GM23248 (cell line): ENCODE measurements at regions not wholly inside any gene's neighbourhood (a gene's known extent, or its start where the extent isn't known, plus 50 kb on each side); places are given as distances from the start of the nearest gene placed in this dataset.
"Not testable (repeated sequence)": the region's sequence is repeated elsewhere in the genome, so short reads cannot be mapped to it uniquely, and the experiment has no call there.

Experiments
- DNase-seq: peaks from one replicate; pipeline ENCODE4 v3.0.0-alpha.2; 2015
- H2AFZ ChIP-seq: fragments of 200-600 bp; sonication (generic); 2 replicates; pipeline ENCODE4 v1.6.1; 2016; ENCODE audit warnings: antibody characterized with exemption
- H3F3A ChIP-seq: fragments of 200-600 bp; sonication (generic); 2 replicates; pipeline ENCODE4 v1.6.1; 2016; ENCODE audit warnings: mild to moderate bottlenecking, antibody characterized with exemption, mixed run types; ENCODE audit not compliant: insufficient read depth
- H3K27ac ChIP-seq: fragments of 200-600 bp; sonication (generic); 2 replicates; pipeline ENCODE4 v1.5.1; 2016; ENCODE audit warnings: mild to moderate bottlenecking
- H3K27me3 ChIP-seq: fragments of 200-600 bp; sonication (generic); replicated peaks from 2 replicates; pipeline ENCODE4 v1.6.1; 2016; ENCODE audit warnings: mild to moderate bottlenecking; ENCODE audit not compliant: insufficient read depth
- H3K36me3 ChIP-seq: fragments of 200-600 bp; sonication (generic); 2 replicates; pipeline ENCODE4 v1.6.1; 2016; ENCODE audit warnings: low read depth, mild to moderate bottlenecking
- H3K4me1 ChIP-seq: fragments of 200-600 bp; sonication (generic); 2 replicates; pipeline ENCODE4 v1.6.1; 2016; ENCODE audit warnings: mild to moderate bottlenecking; ENCODE audit not compliant: insufficient read depth
- H3K4me2 ChIP-seq: fragments of 200-600 bp; sonication (generic); one replicate; pipeline ENCODE4 v1.6.1; 2016; ENCODE audit warnings: mild to moderate bottlenecking; ENCODE audit not compliant: unreplicated experiment
- H3K4me3 ChIP-seq: fragments of 200-600 bp; sonication (generic); 2 replicates; pipeline ENCODE4 v1.5.1; 2016; ENCODE audit warnings: mild to moderate bottlenecking
- H3K79me2 ChIP-seq: fragments of 200-600 bp; sonication (generic); 2 replicates; pipeline ENCODE4 v1.6.1; 2016; ENCODE audit warnings: mild to moderate bottlenecking; ENCODE audit not compliant: insufficient read depth
- H3K9ac ChIP-seq: fragments of 200-600 bp; sonication (generic); 2 replicates; pipeline ENCODE4 v1.6.1; 2016; ENCODE audit warnings: mild to moderate bottlenecking
- H3K9me2 ChIP-seq: fragments of 200-600 bp; sonication (generic); 2 replicates; pipeline ENCODE4 v1.6.1; 2016; ENCODE audit warnings: mixed run types, mild to moderate bottlenecking, moderate library complexity; ENCODE audit not compliant: insufficient read depth
- H3K9me3 ChIP-seq: fragments of 200-600 bp; sonication (generic); one replicate; pipeline ENCODE4 v1.6.1; 2017; ENCODE audit warnings: low read depth
- H4K20me1 ChIP-seq: fragments of 200-600 bp; sonication (generic); 2 replicates; pipeline ENCODE4 v1.6.0; 2016; ENCODE audit not compliant: insufficient read depth
- EZH2 ChIP-seq: fragments of 200-600 bp; sonication (generic); IDR thresholded peaks from 2 replicates; pipeline ENCODE4 v1.6.1; 2018; ENCODE audit warnings: antibody characterized with exemption, mild to moderate bottlenecking; ENCODE audit not compliant: insufficient read depth, poor library complexity, severe bottlenecking
- EZH2phosphoT487 ChIP-seq: fragments of 200-600 bp; sonication (generic); IDR thresholded peaks from 2 replicates; pipeline ENCODE4 v1.6.1; 2018; ENCODE audit warnings: antibody characterized with exemption, moderate library complexity, mild to moderate bottlenecking, low read depth; ENCODE audit not compliant: insufficient read depth
- WGBS, 2 experiments: methylation state at CpG; one replicate each; pipeline ENCODE4 v1.1.6; 2015 to 2017; ENCODE audit warnings: low lambda C conversion rate in 2 of 2, low coverage in 1 of 2; ENCODE audit errors: missing lambda C conversion rate in 2 of 2; 5-methylcytosine and 5-hydroxymethylcytosine counted together
- in situ Hi-C: fragments of 300-500 bp; cut with MboI; formaldehyde crosslinking; loops from 2 replicates; pipeline ENCODE4 v1.15.0; 2020

- no peak overlapping the region for H3K27ac ChIP-seq
- H3K4me1 ChIP-seq = no peaks in the 10 kb centered on the region
- DNase-seq = no peak
- H3K27me3 ChIP-seq = no peaks in the 10 kb centered on the region
- H3K4me2 ChIP-seq = no peak overlapping the region
- no peaks in the 10 kb centered on the region for H3K79me2 ChIP-seq
- WGBS, 2 experiments = 82 to 84% methylated on average over 4 of the region's 4 CpGs
- no peak for TF ChIP-seq EZH2
- no peak for TF ChIP-seq EZH2phosphoT487
- H3K9ac ChIP-seq = no peak overlapping the region
- no peak overlapping the region for H2AFZ ChIP-seq
- no peaks in the 10 kb centered on the region for H4K20me1 ChIP-seq
- H3K36me3 ChIP-seq = no peaks in the 10 kb centered on the region
- no peak overlapping the region for H3K4me3 ChIP-seq
- H3F3A ChIP-seq = no peaks in the 10 kb centered on the region
- no peaks in the 10 kb centered on the region for H3K9me3 ChIP-seq
- H3K9me2 ChIP-seq = no peaks in the 10 kb centered on the region
- in situ Hi-C loops = loop anchor here (25.0 kb wide), 1 partner anchor 408 kb away; no protein-coding TSS in a partner anchor
Measured at GRCh38 chr21:34229353-34229752, 134.5 kb upstream of the KCNE2 start.

GRCh38 chr21:34233741-34234140 lies 130.1 kb upstream of the KCNE2 start:
- in situ Hi-C loops = loop anchor here (25.0 kb wide), 1 partner anchor 404 kb away; no protein-coding TSS in a partner anchor
- H3K9me2 ChIP-seq, H3K4me2 ChIP-seq, H3K4me3 ChIP-seq, H3K79me2 ChIP-seq, H3K4me1 ChIP-seq, H3K36me3 ChIP-seq, H3K27ac ChIP-seq, H2AFZ ChIP-seq, H4K20me1 ChIP-seq, H3F3A ChIP-seq, H3K27me3 ChIP-seq, H3K9me3 ChIP-seq, H3K9ac ChIP-seq, DNase-seq: not testable (repeated sequence)
- 72 to 84% methylated on average over 6 of the region's 6 CpGs for WGBS, 2 experiments

- Histone ChIP-seq H3K36me3 (no peaks in the 10 kb centered on the region), H3K9me2 (no peaks in the 10 kb centered on the region; the same call in 1 of the 2 replicates), H3K9me3 (no peaks in the 10 kb centered on the region), H3K27ac (no peak overlapping the region), H4K20me1 (no peaks in the 10 kb centered on the region), H3K4me2 (no peak overlapping the region), H2AFZ (no peak overlapping the region), H3K4me3 (no peak overlapping the region), H3K4me1 (no peaks in the 10 kb centered on the region), H3K79me2 (no peaks in the 10 kb centered on the region), H3K9ac (no peak overlapping the region), H3F3A (no peaks in the 10 kb centered on the region), H3K27me3 (no peaks in the 10 kb centered on the region)
- 0 to 4% methylated on average over 1 of the region's 1 CpG for WGBS, 2 experiments
- TF ChIP-seq EZH2 = no peak
- TF ChIP-seq EZH2phosphoT487 = no peak
- in situ Hi-C loops = loop anchor here (25.0 kb wide), 1 partner anchor 402 kb away; no protein-coding TSS in a partner anchor
- DNase-seq = no peak
Measured at GRCh38 chr21:34235514-34235913, 128.3 kb upstream of the KCNE2 start.

GRCh38 chr21:34242973-34243372 lies 120.8 kb upstream of the KCNE2 start:
- Histone ChIP-seq H3K9me2 (no peaks in the 10 kb centered on the region), H3K27ac (no peak overlapping the region), H3K4me1 (no peaks in the 10 kb centered on the region), H3K79me2 (no peaks in the 10 kb centered on the region), H3K4me2 (no peak overlapping the region), H3F3A (no peaks in the 10 kb centered on the region), H3K27me3 (no peaks in the 10 kb centered on the region), H3K36me3 (no peaks in the 10 kb centered on the region), H3K4me3 (no peak overlapping the region), H2AFZ (no peak overlapping the region), H4K20me1 (no peaks in the 10 kb centered on the region), H3K9ac (no peak overlapping the region), H3K9me3 (no peaks in the 10 kb centered on the region)
- in situ Hi-C loops = loop anchor here (25.0 kb wide), 1 partner anchor 394 kb away; no protein-coding TSS in a partner anchor
- TF ChIP-seq EZH2 (no peak), EZH2phosphoT487 (no peak)
- 78 to 80% methylated on average over 2 of the region's 2 CpGs for WGBS, 2 experiments
- DNase-seq = no peak

GRCh38 chr21:34243562-34243961 lies 120.2 kb upstream of the KCNE2 start:
- Histone ChIP-seq H3K4me1 (no peaks in the 10 kb centered on the region), H3K27ac (no peak overlapping the region), H3K79me2 (no peaks in the 10 kb centered on the region), H4K20me1 (no peaks in the 10 kb centered on the region), H3F3A (no peaks in the 10 kb centered on the region), H2AFZ (no peak overlapping the region), H3K36me3 (no peaks in the 10 kb centered on the region), H3K9me3 (no peaks in the 10 kb centered on the region), H3K27me3 (no peaks in the 10 kb centered on the region), H3K4me3 (no peak overlapping the region), H3K9ac (no peak overlapping the region), H3K4me2 (no peak overlapping the region), H3K9me2 (no peaks in the 10 kb centered on the region)
- 61 to 73% methylated on average over 1 of the region's 1 CpG for WGBS, 2 experiments
- DNase-seq = peak; percentile 38
- in situ Hi-C loops = loop anchor here (25.0 kb wide), 1 partner anchor 394 kb away; no protein-coding TSS in a partner anchor
- TF ChIP-seq EZH2 = no peak
- TF ChIP-seq EZH2phosphoT487 = no peak
